Activated CD8-positive, alpha-beta memory T cell treated with anti-CD3 and anti-CD28 coated beads, Interleukin-2, amount 50 U/mL, for 1 hour (primary cell): ENCODE measurements at regions not wholly inside any gene's neighbourhood (a gene's known extent, or its start where the extent isn't known, plus 50 kb on each side); places are given as distances from the start of the nearest gene placed in this dataset.
"Not testable (repeated sequence)": the region's sequence is repeated elsewhere in the genome, so short reads cannot be mapped to it uniquely, and the experiment has no call there.

Experiments
- DNase-seq: peaks from one replicate; pipeline ENCODE4 v3.0.0-alpha.2; 2020; ENCODE audit errors: extremely low read depth

DNA sequence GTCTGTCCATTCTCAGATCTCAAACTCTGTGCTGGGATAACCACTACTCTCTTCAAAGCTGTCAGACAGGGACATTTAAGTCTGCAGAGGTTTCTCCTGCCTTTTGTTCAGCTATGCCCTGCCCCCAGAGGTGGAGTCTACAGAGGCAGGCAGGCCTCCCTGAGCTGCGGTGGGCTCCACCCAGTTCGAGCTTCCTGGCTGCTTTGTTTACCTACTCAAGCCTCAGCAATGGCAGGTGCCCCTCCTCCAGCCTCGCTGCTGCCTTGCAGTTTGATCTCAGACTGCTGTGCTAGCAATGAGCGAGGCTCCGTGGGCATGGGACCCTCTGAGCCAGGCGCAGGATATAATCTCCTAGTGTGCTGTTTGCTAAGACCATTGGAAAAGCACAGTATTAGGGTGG lies 53.1 kb upstream of the HUNK start:
- not testable (repeated sequence) for DNase-seq

GRCh38 chr21:31814356-31814755 lies 58.5 kb upstream of the HUNK start:
- not testable (repeated sequence) for DNase-seq

GRCh38 chr21:31813862-31814261 lies 59.0 kb upstream of the HUNK start:
- DNase-seq = no peak

DNA sequence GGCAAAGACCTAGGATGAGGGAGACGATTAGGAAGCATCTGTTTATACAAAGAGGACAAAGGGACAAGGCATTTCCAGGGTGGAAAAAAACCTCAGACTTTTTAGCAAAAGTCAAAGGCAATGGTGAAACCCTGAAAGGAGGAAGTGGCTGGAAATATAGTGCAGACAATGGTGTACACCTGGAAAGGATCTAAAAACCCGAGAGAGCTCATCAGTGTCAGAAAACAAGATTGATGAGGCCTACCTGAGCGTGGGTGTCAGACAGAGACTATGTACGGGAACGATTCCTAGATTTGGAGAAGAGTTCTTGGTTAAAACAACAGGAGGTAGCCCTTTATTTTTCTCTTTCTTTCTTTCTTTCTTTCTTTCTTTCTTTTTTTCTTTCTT lies 68.8 kb upstream of the HUNK start:
- no peak for DNase-seq

GRCh38 chr21:31803039-31804007 lies 69.5 kb upstream of the HUNK start:
- DNase-seq = no peak

DNA sequence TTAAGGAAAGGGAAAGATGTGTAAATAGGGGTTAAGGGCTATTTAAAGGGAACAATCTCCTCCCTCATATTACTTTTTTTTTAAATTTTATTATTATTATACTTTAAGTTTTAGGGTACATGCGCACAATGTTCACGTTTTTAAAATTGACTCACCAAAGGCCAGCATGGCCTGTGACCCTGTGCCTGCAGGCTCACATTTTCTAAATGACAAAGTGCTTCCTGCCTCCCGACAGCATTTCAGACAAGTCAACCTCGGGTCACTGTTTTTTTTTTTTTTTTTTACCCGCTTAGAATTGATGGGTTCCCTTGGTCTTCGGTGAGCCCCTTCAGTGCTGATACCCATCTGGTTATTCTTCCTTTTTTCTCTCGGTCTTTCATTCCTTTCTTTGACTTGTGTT lies 70.4 kb upstream of the SCAF4 start:
- no peak for DNase-seq

DNA sequence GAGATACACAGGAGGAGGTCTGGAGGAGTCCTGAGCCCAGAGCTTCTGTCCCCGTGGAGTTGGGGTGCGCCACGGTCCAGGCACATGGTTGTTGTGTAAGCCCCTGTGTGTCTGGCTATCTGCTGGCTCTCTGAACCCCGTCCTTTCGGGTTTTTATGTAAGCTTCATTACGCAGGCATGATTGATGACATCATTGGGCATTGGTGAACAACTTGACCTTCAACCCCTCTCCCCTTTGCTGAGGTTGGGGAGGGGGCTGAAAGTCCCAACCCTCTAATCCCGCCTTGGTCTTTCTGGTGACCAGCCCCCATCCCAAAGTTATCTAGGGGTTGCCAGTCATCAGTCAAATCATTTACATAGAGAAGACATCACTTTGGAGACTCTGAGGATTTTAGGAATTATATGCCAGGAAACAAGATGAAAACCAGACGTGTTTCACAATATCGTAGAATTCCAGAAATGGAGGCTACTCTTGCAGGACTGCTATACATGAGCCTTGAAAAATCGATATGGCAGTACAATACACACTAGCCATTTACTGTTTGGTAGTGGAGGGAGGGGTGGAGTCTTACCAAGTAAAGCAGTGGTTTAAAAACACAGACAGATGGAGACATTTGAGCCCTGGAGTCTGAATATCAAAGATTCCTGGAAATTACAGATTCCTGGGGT lies 69.8 kb upstream of the SCAF4 start:
- DNase-seq = no peak

- DNase-seq = no peak
Observed at GRCh38 chr21:31798842-31799704, 67.2 kb upstream of the SCAF4 start.

- DNase-seq = no peak
Observed at GRCh38 chr21:31795992-31796391, 64.1 kb upstream of the SCAF4 start.

GRCh38 chr21:31790420-31790819 lies 58.5 kb upstream of the SCAF4 start:
- DNase-seq = not testable (repeated sequence)

GRCh38 chr21:31788581-31788980 lies 56.7 kb upstream of the SCAF4 start:
- no peak for DNase-seq

- DNase-seq = not testable (repeated sequence)
Observed at GRCh38 chr21:31787691-31788090, 55.8 kb upstream of the SCAF4 start.

- DNase-seq = no peak
Observed at GRCh38 chr21:31786164-31786920, 54.4 kb upstream of the SCAF4 start.

DNA sequence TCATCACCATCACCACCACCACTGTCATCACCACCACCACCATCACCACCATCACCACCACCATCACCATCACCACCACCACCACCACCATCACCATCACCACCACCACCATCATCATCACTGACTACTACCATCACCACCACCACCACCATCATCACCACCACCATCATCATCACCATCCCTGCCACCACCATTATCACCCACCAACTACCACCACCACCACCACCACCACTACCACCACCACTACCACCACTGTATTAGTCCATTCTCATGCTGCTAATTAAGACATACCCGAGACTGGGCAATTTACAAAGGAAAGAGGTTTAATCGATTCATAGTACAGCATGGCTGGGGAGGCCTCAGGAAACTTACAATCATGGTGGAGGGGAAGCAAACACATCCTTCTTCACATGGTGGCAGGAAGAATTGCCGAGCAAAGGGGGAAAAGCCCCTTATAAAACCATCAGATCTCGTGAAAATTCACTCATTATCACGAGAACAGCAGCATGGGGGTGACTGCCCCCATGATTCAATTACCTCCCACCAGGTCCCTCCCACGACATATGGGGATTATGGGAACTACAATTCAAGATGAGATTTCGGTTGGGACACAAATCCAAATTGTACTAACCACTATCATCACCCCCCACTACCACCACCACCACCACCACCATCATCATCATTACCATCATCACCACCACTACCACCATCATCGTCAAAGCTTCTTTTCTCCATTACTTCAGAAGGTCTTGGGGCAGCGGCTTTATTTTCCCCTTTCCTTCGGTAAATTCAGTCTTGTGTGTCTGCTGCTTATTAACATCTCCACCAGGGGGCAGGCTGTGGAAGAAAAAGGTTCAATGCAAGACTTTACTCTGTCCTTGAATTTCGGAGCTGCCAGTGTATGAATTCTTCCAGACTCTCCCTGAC lies 53.6 kb upstream of the SCAF4 start:
- DNase-seq = peak; percentile 7

- DNase-seq = no peak
Observed at GRCh38 chr21:31781737-31782136, 49.8 kb upstream of the SCAF4 start.
